ENCODE measurements at regions not wholly inside any gene's neighbourhood (a gene's known extent, or its start where the extent isn't known, plus 50 kb on each side); places are given as distances from the start of the nearest gene placed in this dataset.

- DNase-seq: no peak
- intact Hi-C loops (cut with DNase I): no loop called here
Observed at GRCh38 chr16:73347500-73348375, 299.8 kb upstream of the ZFHX3 start.

GRCh38 chr16:73339821-73340220 lies 291.9 kb upstream of the ZFHX3 start:
- no peak for DNase-seq
- intact Hi-C loops (cut with DNase I): no loop called here

GRCh38 chr16:73337373-73338296 lies 289.7 kb upstream of the ZFHX3 start:
- DNase-seq: peak in 3 of 42 donors; percentile 19 to 48 (median 20)
- intact Hi-C loops (cut with DNase I): no loop called here

- peak; percentile 33 to 92 (median 77) for DNase-seq
- intact Hi-C loops (cut with DNase I): no loop called here
Observed at GRCh38 chr16:73329358-73330286, 281.7 kb upstream of the ZFHX3 start.

GRCh38 chr16:73326770-73327470 lies 279.0 kb upstream of the ZFHX3 start:
- DNase-seq: no peak
- intact Hi-C loops (cut with DNase I): no loop called here

- intact Hi-C loops (cut with DNase I): no loop called here
- no peak for DNase-seq
Observed at GRCh38 chr16:73326221-73326620, 278.3 kb upstream of the ZFHX3 start.

- intact Hi-C loops (cut with DNase I): no loop called here
- peak in 13 of 42 donors; percentile 4 to 47 (median 20) for DNase-seq
Observed at GRCh38 chr16:73323880-73324279, 276.0 kb upstream of the ZFHX3 start.

GRCh38 chr16:73322856-73323255 lies 274.9 kb upstream of the ZFHX3 start:
- no peak for DNase-seq
- intact Hi-C loops (cut with DNase I): no loop called here

- intact Hi-C loops (cut with DNase I): no loop called here
- DNase-seq: no peak
Observed at GRCh38 chr16:73321853-73322252, 273.9 kb upstream of the ZFHX3 start.

- DNase-seq: no peak
- intact Hi-C loops (cut with DNase I): no loop called here
Observed at GRCh38 chr16:73319737-73320136, 271.8 kb upstream of the ZFHX3 start.

GRCh38 chr16:73319261-73319660 lies 271.3 kb upstream of the ZFHX3 start:
- intact Hi-C loops (cut with DNase I): no loop called here
- DNase-seq: no peak

GRCh38 chr16:73317321-73317857 lies 269.5 kb upstream of the ZFHX3 start:
- DNase-seq: no peak
- intact Hi-C loops (cut with DNase I): no loop called here

- intact Hi-C loops (cut with DNase I): no loop called here
- no peak for DNase-seq
Observed at GRCh38 chr16:73315645-73316044, 267.7 kb upstream of the ZFHX3 start.

GRCh38 chr16:73313950-73314349 lies 266.0 kb upstream of the ZFHX3 start:
- intact Hi-C loops (cut with DNase I): no loop called here
- DNase-seq: no peak

GRCh38 chr16:73311857-73312723 lies 264.2 kb upstream of the ZFHX3 start:
- intact Hi-C loops (cut with DNase I): no loop called here
- DNase-seq: no peak

GRCh38 chr16:73308771-73309170 lies 260.8 kb upstream of the ZFHX3 start:
- intact Hi-C loops (cut with DNase I): no loop called here
- no peak for DNase-seq

GRCh38 chr16:73306901-73307413 lies 259.0 kb upstream of the ZFHX3 start:
- intact Hi-C loops (cut with DNase I): no loop called here
- DNase-seq: no peak
